ENCODE measurements at regions not wholly inside any gene's neighbourhood (a gene's known extent, or its start where the extent isn't known, plus 50 kb on each side); places are given as distances from the start of the nearest gene placed in this dataset.
"Not testable (repeated sequence)": the region's sequence is repeated elsewhere in the genome, so short reads cannot be mapped to it uniquely, and the experiment has no call there.

GRCh38 chr22:22374579-22374978 is 130.0 kb downstream of the VPREB1 start:
- DNase-seq (no peak), ATAC-seq (no peak)
- H3K27me3 ChIP-seq (ENCODE audit: low read depth): peaks cover 23% of the 10 kb centered on the region
- TF ChIP-seq CTCF (IDR thresholded peaks at IDR 0.05): no peak
- no peaks in the 10 kb centered on the region for H3K4me1 ChIP-seq
- H3K4me3 ChIP-seq: no peak overlapping the region
- H3K9me3 ChIP-seq: no peaks in the 10 kb centered on the region
- intact Hi-C loops (cut with DNase I): no loop called here
- no peaks in the 10 kb centered on the region for H3K36me3 ChIP-seq
- H3K27ac ChIP-seq: no peak overlapping the region

GRCh38 chr22:22375576-22376351 is 131.2 kb downstream of the VPREB1 start:
- no peak overlapping the region for H3K4me3 ChIP-seq
- H3K27ac ChIP-seq: no peak overlapping the region
- H3K36me3 ChIP-seq: no peaks in the 10 kb centered on the region
- peaks cover 23% of the 10 kb centered on the region for H3K27me3 ChIP-seq (ENCODE audit: low read depth)
- ATAC-seq (peak in 1 of 2 donors; percentile 37), DNase-seq (no peak)
- H3K9me3 ChIP-seq: no peaks in the 10 kb centered on the region
- no peak for TF ChIP-seq CTCF (IDR thresholded peaks at IDR 0.05)
- intact Hi-C loops (cut with DNase I): no loop called here
- H3K4me1 ChIP-seq: no peaks in the 10 kb centered on the region

DNA sequence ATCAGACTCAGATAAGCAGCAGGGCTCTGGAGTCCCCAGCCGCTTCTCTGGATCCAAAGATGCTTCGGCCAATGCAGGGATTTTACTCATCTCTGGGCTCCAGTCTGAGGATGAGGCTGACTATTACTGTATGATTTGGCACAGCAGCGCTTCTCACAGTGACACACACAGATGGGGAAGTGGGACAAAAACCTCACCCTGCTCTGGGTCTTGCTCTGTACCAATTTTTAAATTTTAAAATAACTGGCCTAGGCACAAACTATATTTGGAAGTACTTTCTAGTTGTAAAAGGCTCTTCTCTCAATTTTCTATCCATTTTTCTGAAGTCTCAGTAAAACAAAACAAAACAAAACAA is 131.7 kb downstream of the VPREB1 start:
- no peaks in the 10 kb centered on the region for H3K4me1 ChIP-seq
- no peak for ATAC-seq
- no peak overlapping the region for H3K27ac ChIP-seq
- H3K36me3 ChIP-seq: no peaks in the 10 kb centered on the region
- no peak for DNase-seq
- H3K9me3 ChIP-seq: no peaks in the 10 kb centered on the region
- no peak overlapping the region for H3K4me3 ChIP-seq
- intact Hi-C loops (cut with DNase I): no loop called here
- TF ChIP-seq CTCF (IDR thresholded peaks at IDR 0.05): no peak
- H3K27me3 ChIP-seq (ENCODE audit: low read depth): peaks cover 23% of the 10 kb centered on the region

DNA sequence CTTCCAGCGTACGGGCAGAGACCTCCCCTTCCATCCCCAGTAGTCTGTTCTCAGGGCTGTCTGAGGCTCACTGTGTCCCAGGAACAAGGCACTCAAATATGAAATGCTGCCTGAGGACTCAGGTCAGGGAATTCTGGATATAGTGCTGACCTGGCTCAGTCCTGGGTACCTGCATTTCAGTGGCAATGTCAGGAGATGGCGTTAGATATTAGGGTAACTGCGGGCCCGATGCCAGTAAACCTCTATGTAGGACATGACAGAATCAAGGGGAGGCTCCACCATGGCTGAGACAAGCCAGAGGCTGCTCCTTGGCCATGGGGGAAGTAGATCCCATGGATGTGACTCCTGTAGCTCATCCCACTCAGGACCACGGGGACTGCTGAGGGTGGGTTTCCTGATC is 131.7 kb downstream of the ZNF280B start:
- H3K4me1 ChIP-seq; DNase-seq; H3K9me3 ChIP-seq; H3K4me3 ChIP-seq; H3K27ac ChIP-seq; H3K36me3 ChIP-seq; ATAC-seq; intact Hi-C loops (cut with DNase I): not testable (repeated sequence)
- peaks cover 23% of the 10 kb centered on the region for H3K27me3 ChIP-seq (ENCODE audit: low read depth)

- no peaks in the 10 kb centered on the region for H3K36me3 ChIP-seq
- no peak overlapping the region for H3K27ac ChIP-seq
- DNase-seq: no peak
- no peak for ATAC-seq
- H3K4me1 ChIP-seq: no peaks in the 10 kb centered on the region
- H3K9me3 ChIP-seq: no peaks in the 10 kb centered on the region
- intact Hi-C loops (cut with DNase I): no loop called here
- no peak overlapping the region for H3K4me3 ChIP-seq
- TF ChIP-seq CTCF (IDR thresholded peaks at IDR 0.05): no peak
- H3K27me3 ChIP-seq (ENCODE audit: low read depth): peaks cover 23% of the 10 kb centered on the region
Observed at GRCh38 chr22:22377335-22377734, 131.2 kb downstream of the ZNF280B start.

GRCh38 chr22:22378446-22379415 is 129.8 kb downstream of the ZNF280B start:
- peaks cover 19% of the 10 kb centered on the region for H3K27me3 ChIP-seq (ENCODE audit: low read depth)
- DNase-seq: no peak

More at GRCh38 chr22:22378446-22379415, 129.8 kb downstream of the ZNF280B start:
- Histone ChIP-seq H3K4me1 (no peaks in the 10 kb centered on the region), H3K27ac (no peak overlapping the region), H3K36me3 (no peaks in the 10 kb centered on the region), H3K9me3 (no peaks in the 10 kb centered on the region), H3K4me3 (no peak overlapping the region)
- no peak for TF ChIP-seq CTCF (IDR thresholded peaks at IDR 0.05)
- intact Hi-C loops (cut with DNase I): no loop called here
- no peak for ATAC-seq

All from lower lobe of right lung (tissue), 2 donors.